H1 (cell line): ENCODE measurements at regions not wholly inside any gene's neighbourhood (a gene's known extent, or its start where the extent isn't known, plus 50 kb on each side); places are given as distances from the start of the nearest gene placed in this dataset.

Experiments used
- CTCF ChIA-PET: fragments of 300-600 bp; sonication (Branson Sonifier 250); formaldehyde crosslinking; loops from one replicate; lab custom pipeline; 2021; ENCODE audit not compliant: partially characterized antibody; lab: Charles Lee
- POLR2A ChIA-PET: fragments of 300-600 bp; sonication (Branson Sonifier 250); formaldehyde crosslinking; loops from one replicate; lab custom pipeline; 2021; ENCODE audit warnings: inconsistent platforms; ENCODE audit not compliant: partially characterized antibody; lab: Charles Lee
- DNase-seq, 2 experiments: peaks; one replicate each; pipeline versions ENCODE4 v3.0.0 to v3.0.0-alpha.2; 2010 to 2022; ENCODE audit warnings: low spot score in 2 of 2, low read depth in 1 of 2, mixed read lengths in 1 of 2
- FAIRE-seq: peaks from 2 replicates; lab custom pipeline; 2011; peaks lifted over from hg19 to GRCh38; lab: Jason Lieb, UNC
- H2AFZ ChIP-seq: 2 replicates; pipeline ENCODE4 v1.8.1; 2012; ENCODE audit warnings: low read length, inconsistent platforms
- H2AK5ac ChIP-seq: 2 replicates; pipeline ENCODE4 v1.6.1; 2013; ENCODE audit warnings: low read depth, low read length
- H2BK120ac ChIP-seq: replicated peaks from 2 replicates; pipeline ENCODE3; 2013; ENCODE audit warnings: low read depth, low read length, inconsistent platforms
- H2BK12ac ChIP-seq: 2 replicates; pipeline ENCODE4 v1.6.1; 2013; ENCODE audit warnings: low read depth, low read length
- H2BK15ac ChIP-seq: 2 replicates; pipeline ENCODE4 v1.6.1; 2013; ENCODE audit warnings: low read length
- H2BK20ac ChIP-seq: 2 replicates; pipeline ENCODE4 v1.6.1; 2013; ENCODE audit warnings: low read length
- H2BK5ac ChIP-seq: 2 replicates; pipeline ENCODE4 v1.6.1; 2013; ENCODE audit warnings: low read depth, low read length
- H3K14ac ChIP-seq: 2 replicates; pipeline ENCODE4 v1.6.1; 2013; ENCODE audit warnings: inconsistent platforms; ENCODE audit not compliant: insufficient read length
- H3K18ac ChIP-seq: 2 replicates; pipeline ENCODE4 v1.6.1; 2013; ENCODE audit warnings: low read length; ENCODE audit errors: extremely low read depth
- H3K23ac ChIP-seq: 2 replicates; pipeline ENCODE4 v1.6.1; 2013; ENCODE audit warnings: inconsistent platforms; ENCODE audit not compliant: insufficient read length
- H3K23me2 ChIP-seq: 2 replicates; pipeline ENCODE4 v1.6.1; 2013; ENCODE audit warnings: low read depth, low read length
- H3K27ac ChIP-seq: 2 replicates; pipeline ENCODE4 v1.6.1; 2011; ENCODE audit warnings: low read depth, low read length, inconsistent platforms
- H3K27me3 ChIP-seq, 4 experiments: replicated peaks in 1 of 4; 1 replicate in 1 of 4; 2 replicates in 3 of 4; pipeline versions ENCODE4 v1.6.1 to v1.8.1; 2011 to 2013; ENCODE audit warnings: low read length in 3 of 4, mild to moderate bottlenecking in 3 of 4, inconsistent platforms in 2 of 4, mixed read lengths in 2 of 4, moderate library complexity in 1 of 4; ENCODE audit not compliant: control insufficient read depth in 3 of 4, insufficient read depth in 3 of 4; ENCODE audit errors: extremely low read depth in 1 of 4
- H3K36me3 ChIP-seq, 4 experiments: 2 replicates each; pipeline versions ENCODE4 v1.6.1 to v1.8.1; 2011 to 2013; ENCODE audit warnings: mild to moderate bottlenecking in 4 of 4, low read length in 3 of 4, moderate library complexity in 2 of 4, control low read depth in 1 of 4, inconsistent platforms in 1 of 4; ENCODE audit not compliant: insufficient read depth in 4 of 4, control insufficient read depth in 2 of 4
- H3K4ac ChIP-seq: replicated peaks from 2 replicates; pipeline ENCODE3; 2013; ENCODE audit warnings: low read length, low read depth, mixed read lengths, inconsistent platforms; ENCODE audit not compliant: insufficient read length
- H3K4me1 ChIP-seq, 4 experiments: replicated peaks in 1 of 4; 1 replicate in 1 of 4; 2 replicates in 3 of 4; pipeline versions ENCODE4 v1.6.1 to v1.8.1; 2011 to 2013; ENCODE audit warnings: low read length in 3 of 4, inconsistent platforms in 2 of 4, mixed read lengths in 1 of 4; ENCODE audit not compliant: insufficient read depth in 4 of 4, control insufficient read depth in 3 of 4
- H3K4me2 ChIP-seq, 2 experiments: 2 replicates each; pipeline versions ENCODE4 v1.6.1 to v1.8.1; 2011 to 2013; ENCODE audit warnings: low read depth in 2 of 2, low read length in 2 of 2, control low read depth in 1 of 2, inconsistent platforms in 1 of 2, mild to moderate bottlenecking in 1 of 2; ENCODE audit not compliant: insufficient read depth in 1 of 2
- H3K4me3 ChIP-seq, 4 experiments: fragments of 200-600, 300-600 bp in 1 of 4; sonication (generic), shearing (Covaris generic), sonication (Bioruptor Twin) in 1 of 4; 2 replicates each; pipeline versions ENCODE4 v1.5.1 to v1.8.1; 2011 to 2016; ENCODE audit warnings: low read length in 4 of 4, low read depth in 3 of 4, control low read depth in 2 of 4, inconsistent platforms in 2 of 4, mild to moderate bottlenecking in 2 of 4, mixed read lengths in 1 of 4, moderate library complexity in 1 of 4; ENCODE audit not compliant: insufficient read depth in 2 of 4; ENCODE audit errors: extremely low read depth in 1 of 4
- H3K56ac ChIP-seq: replicated peaks from 2 replicates; pipeline ENCODE3; 2013; ENCODE audit warnings: low read depth, mild to moderate bottlenecking, mixed read lengths, low read length, inconsistent platforms; ENCODE audit not compliant: insufficient read length
- H3K79me1 ChIP-seq: 2 replicates; pipeline ENCODE4 v1.6.1; 2013; ENCODE audit warnings: low read depth, low read length, control low read depth
- H3K79me2 ChIP-seq, 2 experiments: 2 replicates each; pipeline versions ENCODE4 v1.6.1 to v1.8.1; 2012 to 2013; ENCODE audit warnings: low read length in 2 of 2, mild to moderate bottlenecking in 2 of 2, inconsistent platforms in 1 of 2; ENCODE audit not compliant: insufficient read depth in 2 of 2, control insufficient read depth in 1 of 2
- H3K9ac ChIP-seq, 4 experiments: replicated peaks in 1 of 4; 1 replicate in 1 of 4; 2 replicates in 3 of 4; pipeline versions ENCODE4 v1.6.1 to v1.8.1; 2011 to 2013; ENCODE audit warnings: low read depth in 3 of 4, low read length in 3 of 4, control low read depth in 2 of 4, mild to moderate bottlenecking in 2 of 4, moderate library complexity in 2 of 4, inconsistent platforms in 1 of 4; ENCODE audit errors: extremely low read depth in 1 of 4
- H3K9me3 ChIP-seq, 2 experiments: 2 replicates each; pipeline versions ENCODE4 v1.6.1 to v1.8.1; 2012 to 2013; ENCODE audit warnings: mild to moderate bottlenecking in 2 of 2, moderate library complexity in 2 of 2, control low read depth in 1 of 2, inconsistent platforms in 1 of 2, low read depth in 1 of 2, low read length in 1 of 2, mixed read lengths in 1 of 2; ENCODE audit not compliant: insufficient read depth in 2 of 2
- H4K20me1 ChIP-seq, 2 experiments: replicated peaks in 1 of 2; 2 replicates each; pipeline versions ENCODE3 to v1.8.1; 2011 to 2013; ENCODE audit warnings: inconsistent platforms in 2 of 2, low read length in 2 of 2, mild to moderate bottlenecking in 1 of 2; ENCODE audit not compliant: insufficient read depth in 2 of 2, control insufficient read depth in 1 of 2
- H4K5ac ChIP-seq: 2 replicates; pipeline ENCODE4 v1.6.1; 2013; ENCODE audit warnings: low read length, low read depth, mixed read lengths, inconsistent platforms; ENCODE audit not compliant: insufficient read length
- H4K8ac ChIP-seq: 2 replicates; pipeline ENCODE4 v1.8.0; 2013; ENCODE audit warnings: mild to moderate bottlenecking, moderate library complexity, low read length, inconsistent platforms; ENCODE audit not compliant: insufficient read depth; ENCODE audit errors: extremely low read depth
- H4K91ac ChIP-seq: replicated peaks from 2 replicates; pipeline ENCODE3; 2013; ENCODE audit warnings: low read length, mixed read lengths, inconsistent platforms; ENCODE audit not compliant: insufficient read length
- ATF2 ChIP-seq: IDR thresholded peaks from 2 replicates; pipeline ENCODE4 v1.6.1; 2012; ENCODE audit warnings: low read length, inconsistent platforms
- BRCA1 ChIP-seq: IDR thresholded peaks from 2 replicates; pipeline ENCODE4 v1.6.1; 2012; ENCODE audit warnings: low read depth, low read length, improper control_type of control experiment
- CEBPB ChIP-seq: IDR thresholded peaks from 2 replicates; pipeline ENCODE4 v1.6.1; 2012; ENCODE audit warnings: low read depth, low read length
- CREB1 ChIP-seq: IDR thresholded peaks from 2 replicates; pipeline ENCODE4 v1.6.1; 2012; ENCODE audit warnings: inconsistent platforms
- EGR1 ChIP-seq: IDR thresholded peaks from 2 replicates; pipeline ENCODE4 v1.6.1; 2011; ENCODE audit warnings: low read depth, low read length, borderline replicate concordance
- EP300 ChIP-seq, 2 experiments: IDR thresholded peaks; 1 replicate in 1 of 2; 2 replicates in 1 of 2; pipeline ENCODE4 v1.6.1; 2011 to 2012; ENCODE audit warnings: low read depth in 2 of 2, low read length in 2 of 2, mild to moderate bottlenecking in 2 of 2, borderline replicate concordance in 1 of 2, inconsistent platforms in 1 of 2, moderate library complexity in 1 of 2
- KDM5A ChIP-seq: fragments of 200-600 bp; IDR thresholded peaks from 2 replicates; pipeline ENCODE4 v1.7.1; 2012; ENCODE audit warnings: mild to moderate bottlenecking, low read length, inconsistent platforms, mixed read lengths
- NANOG ChIP-seq: IDR thresholded peaks from 2 replicates; pipeline ENCODE4 v1.6.1; 2011; ENCODE audit warnings: low read length, low read depth, mild to moderate bottlenecking, inconsistent platforms; ENCODE audit not compliant: insufficient read depth, poor library complexity, severe bottlenecking
- NRF1 ChIP-seq: IDR thresholded peaks from 2 replicates; pipeline ENCODE4 v1.6.1; 2011; ENCODE audit warnings: mild to moderate bottlenecking, low read depth, low read length, improper control_type of control experiment
- RFX5 ChIP-seq: IDR thresholded peaks from 2 replicates; pipeline ENCODE4 v1.6.1; 2011; ENCODE audit warnings: low read depth, low read length, improper control_type of control experiment, borderline replicate concordance
- RXRA ChIP-seq: IDR thresholded peaks from 2 replicates; pipeline ENCODE4 v1.6.1; 2011; ENCODE audit warnings: low read depth, mild to moderate bottlenecking, low read length, moderate library complexity; ENCODE audit not compliant: insufficient read depth
- TBP ChIP-seq: IDR thresholded peaks from 2 replicates; pipeline ENCODE4 v1.6.1; 2011; ENCODE audit warnings: low read depth, low read length, improper control_type of control experiment
- YY1 ChIP-seq: IDR thresholded peaks from 2 replicates; pipeline ENCODE4 v1.6.1; 2011; ENCODE audit warnings: low read depth, mild to moderate bottlenecking, low read length
- WGBS, 2 experiments: shearing (Covaris generic) in 1 of 2; methylation state at CpG; one replicate each; pipeline versions ENCODE4 v1.1.6 to v1.1.7; 2013 to 2015; ENCODE audit warnings: low lambda C conversion rate in 2 of 2, mixed read lengths in 2 of 2, inconsistent platforms in 1 of 2, low coverage in 1 of 2, missing lambda C conversion rate in 1 of 2; ENCODE audit not compliant: insufficient replicate concordance in 2 of 2, insufficient coverage in 1 of 2, insufficient read length in 1 of 2; ENCODE audit errors: extremely low coverage in 1 of 2, missing lambda C conversion rate in 1 of 2; 5-methylcytosine and 5-hydroxymethylcytosine counted together
- TF ChIP-seq, protein P1 (sequence below): IDR thresholded peaks from 2 replicates; pipeline ENCODE4 v1.6.1; 2012; ENCODE audit warnings: inconsistent platforms

- CTCF ChIA-PET: no interaction called here
- Histone ChIP-seq H3K79me2 (no peaks in the 10 kb centered on the region), H4K91ac (no peak overlapping the region), H4K5ac (no peak overlapping the region), H3K4me2 (no peak overlapping the region), H3K56ac (peak overlapping the region; percentile 69), H4K8ac (no peak overlapping the region), H3K36me3 (no peaks in the 10 kb centered on the region), H3K4me3 (no peak overlapping the region), H2AFZ (no peak overlapping the region), H3K23me2 (no peaks in the 10 kb centered on the region), H3K14ac (no peak overlapping the region), H4K20me1 (no peaks in the 10 kb centered on the region), H3K9ac (no peak overlapping the region), H2BK12ac (no peak overlapping the region), H2AK5ac (no peak overlapping the region), H3K79me1 (no peaks in the 10 kb centered on the region), H3K27ac (no peak overlapping the region), H3K23ac (no peak overlapping the region), H2BK15ac (no peak overlapping the region), H3K4ac (no peak overlapping the region), H3K9me3 (no peaks in the 10 kb centered on the region), H3K27me3 (no peaks in the 10 kb centered on the region), H3K18ac (no peak overlapping the region), H2BK20ac (no peak overlapping the region), H2BK5ac (no peak overlapping the region), H2BK120ac (no peak overlapping the region), H3K4me1 (no peaks in the 10 kb centered on the region)
- FAIRE-seq (no peak), DNase-seq (no peak)
- POLR2A ChIA-PET: no interaction called here
- WGBS, 2 experiments: 96% methylated on average over 3 of the region's 3 CpGs; no CpG with 5 or more reads in 1 of the 2 experiments
- TF ChIP-seq, protein P1, sequence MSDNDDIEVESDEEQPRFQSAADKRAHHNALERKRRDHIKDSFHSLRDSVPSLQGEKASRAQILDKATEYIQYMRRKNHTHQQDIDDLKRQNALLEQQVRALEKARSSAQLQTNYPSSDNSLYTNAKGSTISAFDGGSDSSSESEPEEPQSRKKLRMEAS: no peak
- TF ChIP-seq RXRA: no peak
- no peak for TF ChIP-seq CREB1
- TF ChIP-seq TBP: no peak
- TF ChIP-seq EGR1: no peak
- TF ChIP-seq NRF1: no peak
- TF ChIP-seq ATF2: no peak
- TF ChIP-seq NANOG: no peak
- no peak for TF ChIP-seq CEBPB
- no peak for TF ChIP-seq YY1
- no peak for TF ChIP-seq EP300 (IDR thresholded peaks at IDR 0.05; ENCODE audit: borderline replicate concordance in 1 of 2, low read depth in 2 of 2, low read length in 2 of 2)
- TF ChIP-seq RFX5: no peak
- TF ChIP-seq KDM5A: no peak
- no peak for TF ChIP-seq BRCA1
These were observed 78.9 kb upstream of the COP1 start for GRCh38 chr1:176285996-176286395.
